ENCODE measurements at regions not wholly inside any gene's neighbourhood (a gene's known extent, or its start where the extent isn't known, plus 50 kb on each side); places are given as distances from the start of the nearest gene placed in this dataset.

GRCh38 chr3:178272841-178273240 is 263.4 kb upstream of the KCNMB2 start:
- Histone ChIP-seq H3K27ac (ENCODE audit: low read length) (no peak overlapping the region), H3K4me3 (ENCODE audit: low read length in 2 of 2) (no peak overlapping the region), H3K27me3 (ENCODE audit: control insufficient read depth in 1 of 2, insufficient read depth in 2 of 2, low read length in 2 of 2) (no peaks in the 10 kb centered on the region), H3K36me3 (ENCODE audit: control insufficient read depth in 2 of 2, insufficient read depth in 2 of 2, low read length in 2 of 2) (no peaks in the 10 kb centered on the region), H3K9ac (ENCODE audit: low read length in 2 of 2) (no peak overlapping the region), H3K4me1 (ENCODE audit: control insufficient read depth, insufficient read depth, low read length) (no peaks in the 10 kb centered on the region), H3K9me3 (ENCODE audit: control insufficient read depth in 2 of 2, low read length in 2 of 2) (peaks cover 0 to 2% of the 10 kb centered on the region in 2 donors)

- no peaks in the 10 kb centered on the region for H3K36me3 ChIP-seq (ENCODE audit: control insufficient read depth in 2 of 2, insufficient read depth in 2 of 2, low read length in 2 of 2)
- H3K27me3 ChIP-seq (ENCODE audit: control insufficient read depth in 1 of 2, insufficient read depth in 2 of 2, low read length in 2 of 2) = no peaks in the 10 kb centered on the region
- H3K4me1 ChIP-seq (ENCODE audit: control insufficient read depth, insufficient read depth, low read length) = no peaks in the 10 kb centered on the region
- H3K9me3 ChIP-seq (ENCODE audit: control insufficient read depth in 2 of 2, low read length in 2 of 2) = peaks cover 0 to 12% of the 10 kb centered on the region in 2 donors
- no peak overlapping the region for H3K4me3 ChIP-seq (ENCODE audit: low read length in 2 of 2)
- H3K27ac ChIP-seq (ENCODE audit: low read length) = no peak overlapping the region
- no peak overlapping the region for H3K9ac ChIP-seq (ENCODE audit: low read length in 2 of 2)
Measured at GRCh38 chr3:178274711-178275110, 261.5 kb upstream of the KCNMB2 start.

- Histone ChIP-seq H3K27ac (ENCODE audit: low read length) (no peak overlapping the region), H3K4me3 (ENCODE audit: low read length in 2 of 2) (no peak overlapping the region), H3K36me3 (ENCODE audit: control insufficient read depth in 2 of 2, insufficient read depth in 2 of 2, low read length in 2 of 2) (no peaks in the 10 kb centered on the region), H3K4me1 (ENCODE audit: control insufficient read depth, insufficient read depth, low read length) (no peaks in the 10 kb centered on the region), H3K9me3 (ENCODE audit: control insufficient read depth in 2 of 2, low read length in 2 of 2) (peaks cover 4 to 13% of the 10 kb centered on the region in 2 donors), H3K27me3 (ENCODE audit: control insufficient read depth in 1 of 2, insufficient read depth in 2 of 2, low read length in 2 of 2) (no peaks in the 10 kb centered on the region), H3K9ac (ENCODE audit: low read length in 2 of 2) (no peak overlapping the region)
Measured at GRCh38 chr3:178275311-178275710, 260.9 kb upstream of the KCNMB2 start.

DNA sequence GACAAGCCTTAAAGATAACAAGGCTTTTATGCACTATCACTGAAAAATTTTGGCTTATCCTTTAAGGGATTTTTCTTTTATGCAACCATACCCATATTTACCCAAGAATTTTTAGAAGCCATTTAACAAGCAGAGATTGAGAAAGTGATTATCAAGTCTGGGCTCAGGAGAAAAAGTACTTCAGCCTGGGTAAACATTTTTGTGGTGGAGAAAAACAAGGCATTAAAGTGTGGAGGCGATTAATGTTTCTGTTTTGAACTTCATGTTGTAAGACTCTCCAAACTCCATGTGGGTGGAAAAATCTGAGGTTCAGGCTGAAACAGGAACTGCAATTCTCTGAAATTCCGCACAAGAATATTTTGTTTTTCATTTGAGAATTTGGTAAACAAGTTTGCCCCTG is 260.4 kb upstream of the KCNMB2 start:
- Histone ChIP-seq H3K4me1 (ENCODE audit: control insufficient read depth, insufficient read depth, low read length) (no peaks in the 10 kb centered on the region), H3K27me3 (ENCODE audit: control insufficient read depth in 1 of 2, insufficient read depth in 2 of 2, low read length in 2 of 2) (no peaks in the 10 kb centered on the region), H3K27ac (ENCODE audit: low read length) (no peak overlapping the region), H3K9ac (ENCODE audit: low read length in 2 of 2) (no peak overlapping the region), H3K4me3 (ENCODE audit: low read length in 2 of 2) (no peak overlapping the region), H3K36me3 (ENCODE audit: control insufficient read depth in 2 of 2, insufficient read depth in 2 of 2, low read length in 2 of 2) (no peaks in the 10 kb centered on the region), H3K9me3 (ENCODE audit: control insufficient read depth in 2 of 2, low read length in 2 of 2) (peaks cover 4 to 16% of the 10 kb centered on the region in 2 donors)

- Histone ChIP-seq H3K4me1 (ENCODE audit: control insufficient read depth, insufficient read depth, low read length) (no peaks in the 10 kb centered on the region), H3K4me3 (ENCODE audit: low read length in 2 of 2) (no peak overlapping the region), H3K27me3 (ENCODE audit: control insufficient read depth in 1 of 2, insufficient read depth in 2 of 2, low read length in 2 of 2) (no peaks in the 10 kb centered on the region), H3K27ac (ENCODE audit: low read length) (no peak overlapping the region), H3K9ac (ENCODE audit: low read length in 2 of 2) (no peak overlapping the region), H3K9me3 (ENCODE audit: control insufficient read depth in 2 of 2, low read length in 2 of 2) (peaks cover 4 to 16% of the 10 kb centered on the region in 2 donors), H3K36me3 (ENCODE audit: control insufficient read depth in 2 of 2, insufficient read depth in 2 of 2, low read length in 2 of 2) (no peaks in the 10 kb centered on the region)
Measured at GRCh38 chr3:178277605-178278004, 258.6 kb upstream of the KCNMB2 start.

GRCh38 chr3:178283561-178283960 is 252.7 kb upstream of the KCNMB2 start:
- H3K4me3 ChIP-seq (ENCODE audit: low read length in 2 of 2) = no peak overlapping the region
- no peaks in the 10 kb centered on the region for H3K27me3 ChIP-seq (ENCODE audit: control insufficient read depth in 1 of 2, insufficient read depth in 2 of 2, low read length in 2 of 2)
- peaks cover 4 to 11% of the 10 kb centered on the region in 2 donors for H3K9me3 ChIP-seq (ENCODE audit: control insufficient read depth in 2 of 2, low read length in 2 of 2)
- no peak overlapping the region for H3K27ac ChIP-seq (ENCODE audit: low read length)
- no peaks in the 10 kb centered on the region for H3K36me3 ChIP-seq (ENCODE audit: control insufficient read depth in 2 of 2, insufficient read depth in 2 of 2, low read length in 2 of 2)
- H3K9ac ChIP-seq (ENCODE audit: low read length in 2 of 2) = no peak overlapping the region
- no peaks in the 10 kb centered on the region for H3K4me1 ChIP-seq (ENCODE audit: control insufficient read depth, insufficient read depth, low read length)

- Histone ChIP-seq H3K36me3 (ENCODE audit: control insufficient read depth in 2 of 2, insufficient read depth in 2 of 2, low read length in 2 of 2) (no peaks in the 10 kb centered on the region), H3K27ac (ENCODE audit: low read length) (no peak overlapping the region), H3K4me1 (ENCODE audit: control insufficient read depth, insufficient read depth, low read length) (no peaks in the 10 kb centered on the region), H3K27me3 (ENCODE audit: control insufficient read depth in 1 of 2, insufficient read depth in 2 of 2, low read length in 2 of 2) (no peaks in the 10 kb centered on the region), H3K9ac (ENCODE audit: low read length in 2 of 2) (no peak overlapping the region), H3K9me3 (ENCODE audit: control insufficient read depth in 2 of 2, low read length in 2 of 2) (peaks cover 4 to 6% of the 10 kb centered on the region in 2 donors), H3K4me3 (ENCODE audit: low read length in 2 of 2) (no peak overlapping the region)
Measured at GRCh38 chr3:178284181-178284580, 252.1 kb upstream of the KCNMB2 start.

DNA sequence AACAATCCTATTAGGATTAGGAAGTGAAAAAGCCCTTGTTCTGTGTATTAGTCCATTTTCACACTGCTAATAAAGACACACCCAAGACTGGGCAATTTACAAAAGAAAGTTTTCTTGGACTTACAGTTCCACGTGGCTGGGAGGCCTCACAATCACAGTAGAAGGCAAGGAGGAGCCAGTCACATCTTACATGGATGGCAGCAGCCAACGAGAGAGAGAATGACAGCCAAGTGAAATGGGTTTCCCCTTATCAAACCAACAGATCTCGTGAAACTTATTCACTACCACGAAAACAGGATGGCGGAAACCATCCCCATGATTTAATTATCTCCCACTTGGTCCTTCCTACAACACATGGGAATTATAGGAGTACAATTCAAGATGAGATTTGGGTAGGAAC is 248.2 kb upstream of the KCNMB2 start:
- H3K27me3 ChIP-seq (ENCODE audit: control insufficient read depth in 1 of 2, insufficient read depth in 2 of 2, low read length in 2 of 2) = no peaks in the 10 kb centered on the region
- H3K9me3 ChIP-seq (ENCODE audit: control insufficient read depth in 2 of 2, low read length in 2 of 2) = no peaks in the 10 kb centered on the region
- H3K27ac ChIP-seq (ENCODE audit: low read length) = no peak overlapping the region
- no peaks in the 10 kb centered on the region for H3K36me3 ChIP-seq (ENCODE audit: control insufficient read depth in 2 of 2, insufficient read depth in 2 of 2, low read length in 2 of 2)
- H3K9ac ChIP-seq (ENCODE audit: low read length in 2 of 2) = no peak overlapping the region
- no peaks in the 10 kb centered on the region for H3K4me1 ChIP-seq (ENCODE audit: control insufficient read depth, insufficient read depth, low read length)
- H3K4me3 ChIP-seq (ENCODE audit: low read length in 2 of 2) = no peak overlapping the region

DNA sequence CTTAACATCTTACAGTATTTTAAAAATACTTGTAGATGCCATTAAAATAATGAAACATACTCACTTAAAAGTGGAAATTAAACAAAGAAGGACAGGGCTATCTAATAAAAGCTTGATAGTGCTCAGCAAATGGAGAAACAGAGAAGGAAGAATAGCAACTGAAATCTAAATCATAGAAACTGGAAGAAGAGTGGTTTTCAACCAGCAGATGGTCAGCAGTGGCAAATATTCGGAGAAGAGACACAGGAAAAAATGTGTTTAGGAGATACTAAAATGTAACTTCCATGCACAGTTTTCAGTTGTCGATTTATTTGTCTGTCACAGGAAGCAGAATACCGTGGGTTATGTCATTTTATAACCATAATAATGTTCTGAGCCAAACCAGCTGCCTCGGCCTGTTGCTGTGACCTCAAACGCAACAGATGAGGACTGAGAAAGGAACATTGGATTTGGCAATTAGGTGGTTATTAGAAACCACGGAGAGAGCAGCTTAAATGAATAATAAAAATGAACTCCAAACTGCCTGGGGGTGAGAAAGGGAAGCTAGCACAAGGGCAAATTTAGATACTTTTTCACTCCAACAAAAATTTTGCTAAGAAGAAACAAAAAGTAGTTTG is 246.6 kb upstream of the KCNMB2 start:
- H3K9ac ChIP-seq (ENCODE audit: low read length in 2 of 2) = no peak overlapping the region
- no peaks in the 10 kb centered on the region for H3K36me3 ChIP-seq (ENCODE audit: control insufficient read depth in 2 of 2, insufficient read depth in 2 of 2, low read length in 2 of 2)
- no peak overlapping the region for H3K4me3 ChIP-seq (ENCODE audit: low read length in 2 of 2)
- H3K4me1 ChIP-seq (ENCODE audit: control insufficient read depth, insufficient read depth, low read length) = no peaks in the 10 kb centered on the region
- no peaks in the 10 kb centered on the region for H3K27me3 ChIP-seq (ENCODE audit: control insufficient read depth in 1 of 2, insufficient read depth in 2 of 2, low read length in 2 of 2)
- H3K9me3 ChIP-seq (ENCODE audit: control insufficient read depth in 2 of 2, low read length in 2 of 2) = no peaks in the 10 kb centered on the region
- no peak overlapping the region for H3K27ac ChIP-seq (ENCODE audit: low read length)

DNA sequence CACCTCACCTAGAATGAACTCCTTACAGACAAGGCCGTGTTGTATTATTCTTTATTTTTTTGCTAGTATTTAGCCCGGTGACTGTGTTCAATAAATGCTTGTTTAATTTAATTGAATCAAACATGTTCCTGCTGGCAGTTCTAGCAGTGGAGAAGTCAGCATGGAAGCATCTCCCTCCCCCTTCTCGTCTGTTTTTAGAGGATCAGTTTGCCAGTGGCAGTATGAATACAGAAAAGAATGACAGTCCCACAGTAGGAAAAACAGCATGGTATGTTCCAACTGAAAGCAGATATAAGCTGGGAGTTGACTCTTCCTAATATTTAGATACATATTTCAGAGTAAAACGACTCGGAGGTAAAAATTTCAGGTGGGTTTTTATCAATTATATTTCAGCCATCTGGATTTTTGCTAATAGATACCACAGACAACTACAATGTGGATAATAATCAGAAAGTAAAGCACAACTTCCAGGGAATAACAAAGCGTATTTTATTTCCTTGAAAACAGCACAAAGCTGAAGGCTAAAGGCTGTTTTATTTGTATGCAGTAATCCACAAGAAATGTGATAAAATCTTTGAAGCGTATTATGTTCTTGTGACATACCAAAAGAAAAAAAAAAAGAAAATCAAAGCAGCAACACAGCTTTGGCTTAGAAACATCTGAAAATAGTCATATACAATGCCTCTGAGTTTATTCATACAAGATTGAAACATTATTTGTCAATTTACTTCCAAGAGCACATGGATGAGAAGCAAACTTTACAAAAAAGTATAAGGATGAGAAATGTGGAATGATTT is 244.5 kb upstream of the KCNMB2 start:
- Histone ChIP-seq H3K27me3 (ENCODE audit: control insufficient read depth in 1 of 2, insufficient read depth in 2 of 2, low read length in 2 of 2) (no peaks in the 10 kb centered on the region), H3K36me3 (ENCODE audit: control insufficient read depth in 2 of 2, insufficient read depth in 2 of 2, low read length in 2 of 2) (no peaks in the 10 kb centered on the region), H3K27ac (ENCODE audit: low read length) (no peak overlapping the region), H3K9me3 (ENCODE audit: control insufficient read depth in 2 of 2, low read length in 2 of 2) (no peaks in the 10 kb centered on the region), H3K4me1 (ENCODE audit: control insufficient read depth, insufficient read depth, low read length) (no peaks in the 10 kb centered on the region), H3K4me3 (ENCODE audit: low read length in 2 of 2) (no peak overlapping the region), H3K9ac (ENCODE audit: low read length in 2 of 2) (no peak overlapping the region)

- no peaks in the 10 kb centered on the region for H3K9me3 ChIP-seq (ENCODE audit: control insufficient read depth in 2 of 2, low read length in 2 of 2)
- H3K27me3 ChIP-seq (ENCODE audit: control insufficient read depth in 1 of 2, insufficient read depth in 2 of 2, low read length in 2 of 2) = no peaks in the 10 kb centered on the region
- H3K27ac ChIP-seq (ENCODE audit: low read length) = no peak overlapping the region
- no peaks in the 10 kb centered on the region for H3K36me3 ChIP-seq (ENCODE audit: control insufficient read depth in 2 of 2, insufficient read depth in 2 of 2, low read length in 2 of 2)
- no peak overlapping the region for H3K9ac ChIP-seq (ENCODE audit: low read length in 2 of 2)
- H3K4me3 ChIP-seq (ENCODE audit: low read length in 2 of 2) = no peak overlapping the region
- H3K4me1 ChIP-seq (ENCODE audit: control insufficient read depth, insufficient read depth, low read length) = no peaks in the 10 kb centered on the region
Measured at GRCh38 chr3:178295292-178295912, 240.8 kb upstream of the KCNMB2 start.

Measured in stomach smooth muscle (tissue), 2 donors.